Putamen (tissue), 1 donor: ENCODE measurements at regions not wholly inside any gene's neighbourhood (a gene's known extent, or its start where the extent isn't known, plus 50 kb on each side); places are given as distances from the start of the nearest gene placed in this dataset.
A peak's percentile ranks its signal among the peaks of the same experiment; 100 is the strongest.

Experiments
- DNase-seq: peaks from one replicate; pipeline ENCODE4 v3.0.0-alpha.2; 2016; ENCODE audit warnings: low spot score

DNA sequence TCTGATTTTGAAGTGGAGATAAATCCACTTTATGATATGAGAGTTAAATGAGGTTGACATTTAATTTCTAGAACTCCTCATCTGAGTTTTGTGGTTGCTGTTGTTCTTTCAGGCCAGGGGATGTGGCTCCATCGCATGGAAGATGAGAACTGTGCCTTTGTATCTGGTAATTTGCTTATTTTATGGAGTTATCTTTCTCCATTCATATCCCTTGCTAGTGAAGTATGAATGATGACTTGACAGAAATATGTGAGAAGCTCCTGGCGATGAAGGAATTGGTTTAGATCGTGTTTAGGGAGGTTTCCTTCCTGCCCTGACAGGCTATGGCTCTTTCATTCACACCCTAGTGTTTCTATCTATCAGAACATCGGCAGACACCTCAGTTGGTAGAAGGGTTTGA is 393.7 kb downstream of the ETS1 start:
- no peak for DNase-seq

DNA sequence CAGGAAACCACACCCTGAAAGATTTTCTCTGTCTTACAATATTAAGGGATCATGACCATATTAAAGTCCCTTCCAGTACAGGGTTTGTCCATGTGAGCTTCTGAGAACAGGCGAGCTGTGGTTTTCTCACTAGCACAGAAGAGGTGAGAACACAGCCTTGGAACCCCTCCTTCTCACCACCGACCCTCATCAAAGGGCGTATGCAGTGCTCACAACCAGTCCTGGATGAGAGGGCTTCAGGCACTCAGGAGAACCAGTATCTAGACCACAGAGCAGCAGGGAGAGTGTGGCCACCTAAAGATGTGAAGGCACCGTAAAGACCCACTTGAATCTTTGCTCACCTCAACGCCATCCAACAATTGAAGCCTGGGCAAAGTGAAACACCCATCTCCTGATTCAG is 397.0 kb downstream of the ETS1 start:
- DNase-seq, result no peak

DNA sequence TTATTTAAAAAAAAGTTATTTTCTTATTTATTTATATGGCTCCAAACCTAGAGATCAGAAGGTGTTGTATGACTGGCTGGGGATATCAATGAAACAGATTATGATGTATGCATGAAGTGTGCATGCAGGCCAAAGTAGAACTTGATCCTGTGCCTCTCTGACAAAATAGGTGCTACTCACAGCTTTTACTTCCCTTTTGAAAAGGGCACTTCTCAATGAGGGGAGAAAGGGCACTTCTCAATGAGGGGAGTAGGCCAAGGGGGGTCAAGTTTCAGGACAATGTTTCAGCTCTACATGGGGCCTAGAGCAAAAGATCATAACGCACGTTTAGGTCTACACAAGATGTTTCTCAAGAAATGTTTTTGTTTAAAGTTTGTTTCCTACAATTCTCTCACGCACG is 397.5 kb downstream of the ETS1 start:
- DNase-seq, result no peak

DNA sequence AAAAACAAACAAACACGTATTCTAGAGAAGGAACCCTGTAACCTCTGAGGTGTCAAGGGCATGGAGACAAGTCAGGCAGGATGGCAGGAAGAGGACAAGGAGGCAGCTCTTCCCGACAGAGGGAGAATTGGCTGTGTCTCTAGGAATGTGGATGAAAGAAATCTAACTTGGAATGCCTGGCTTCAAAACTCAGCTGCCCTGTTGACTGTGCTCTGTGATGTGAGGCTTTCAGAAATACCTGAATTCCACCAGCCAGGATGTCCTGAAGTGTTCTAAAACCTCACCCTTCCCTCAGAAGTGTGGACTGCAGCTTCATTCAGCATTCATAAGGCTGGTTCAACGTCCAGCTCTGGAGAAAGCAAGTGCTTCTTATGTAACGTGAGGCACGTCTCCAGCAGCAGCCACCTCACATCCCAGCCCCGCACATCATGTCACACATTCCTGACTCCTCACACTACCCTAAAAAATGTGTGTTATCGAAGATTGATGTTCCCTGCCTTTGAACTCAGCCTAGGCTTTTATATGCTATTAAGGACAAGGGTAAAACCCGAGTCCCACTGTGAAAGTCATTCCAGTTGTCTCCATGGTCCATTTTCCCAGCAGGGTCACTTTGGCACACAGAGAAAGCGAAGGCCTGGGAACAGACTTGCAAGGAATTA is 398.9 kb downstream of the ETS1 start:
- DNase-seq, result no peak

DNA sequence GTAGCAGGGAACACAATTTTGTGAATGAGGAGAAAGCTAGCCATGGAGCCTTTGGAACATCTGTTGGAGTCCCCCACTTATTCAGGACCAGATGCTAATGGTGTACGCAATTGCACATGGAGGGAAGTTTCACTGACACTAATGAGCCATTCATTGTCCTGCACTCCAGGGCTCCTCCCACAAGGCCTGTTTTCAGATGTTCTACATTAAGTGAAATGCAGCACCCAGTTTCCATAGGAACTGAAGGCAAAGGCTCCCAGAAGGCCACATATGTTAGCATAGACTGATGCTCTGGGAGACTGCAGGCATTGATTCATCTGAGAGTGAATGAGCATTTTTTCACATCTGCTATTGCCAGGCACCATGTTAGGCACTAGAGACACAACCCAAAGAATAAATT is 399.5 kb downstream of the ETS1 start:
- DNase-seq, result no peak

DNA sequence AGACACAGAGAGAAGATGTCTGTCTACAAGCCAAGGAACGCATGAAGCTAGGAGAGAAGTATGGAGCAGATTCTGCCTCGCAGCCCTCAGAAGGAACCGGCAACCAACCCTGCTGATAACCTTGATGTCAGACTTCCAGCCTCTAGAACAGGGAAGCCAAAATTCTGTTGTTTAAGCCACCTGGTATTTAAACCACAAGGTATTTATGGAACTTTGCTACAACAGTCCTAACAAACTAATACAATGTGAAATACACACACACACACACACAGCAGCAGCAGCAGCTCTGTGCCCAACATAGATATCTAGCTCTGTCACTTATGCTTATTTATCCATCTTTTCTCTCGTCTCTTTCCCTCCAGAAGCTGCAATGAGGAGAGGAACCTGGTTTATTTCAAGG is 400.0 kb downstream of the ETS1 start:
- DNase-seq, result no peak

DNA sequence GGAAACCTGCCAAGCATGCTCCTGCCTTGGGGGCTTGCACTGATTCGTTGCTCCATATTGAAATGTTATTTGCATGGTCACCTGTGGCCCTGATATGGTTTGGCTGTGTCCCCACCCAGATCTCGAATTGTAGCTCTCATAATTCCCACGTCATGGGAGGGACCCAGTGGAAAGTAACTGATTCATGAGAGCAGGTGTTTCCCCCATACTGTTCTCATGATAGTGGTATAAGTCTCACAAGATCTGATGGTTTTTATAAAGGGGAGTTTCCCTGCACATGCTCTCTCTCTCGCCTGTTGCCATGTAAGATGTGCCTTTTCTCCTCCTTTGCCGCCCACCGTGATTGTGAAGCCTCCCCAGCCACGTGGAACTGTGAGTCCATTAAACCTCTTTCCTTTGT is 402.4 kb downstream of the ETS1 start:
- DNase-seq, result no peak

DNA sequence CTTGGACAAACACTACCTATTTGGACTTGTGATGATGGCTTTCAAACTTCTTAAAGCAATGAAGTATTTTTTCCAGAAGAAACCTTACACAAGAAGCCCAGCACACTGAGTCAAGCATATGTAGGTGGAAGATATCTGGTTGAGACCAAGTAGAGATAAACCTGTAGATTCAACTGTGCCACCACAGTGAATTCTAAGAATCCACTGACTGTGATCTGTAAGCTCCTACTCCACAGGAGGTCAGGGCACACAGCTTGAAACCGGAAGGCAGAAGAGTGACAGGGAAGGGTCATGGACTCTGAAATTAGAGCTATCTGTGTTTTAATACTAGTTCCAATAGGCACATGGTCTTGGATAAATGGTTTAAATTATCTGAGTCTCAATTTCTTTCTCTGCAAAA is 404.5 kb downstream of the ETS1 start:
- no peak for DNase-seq

DNA sequence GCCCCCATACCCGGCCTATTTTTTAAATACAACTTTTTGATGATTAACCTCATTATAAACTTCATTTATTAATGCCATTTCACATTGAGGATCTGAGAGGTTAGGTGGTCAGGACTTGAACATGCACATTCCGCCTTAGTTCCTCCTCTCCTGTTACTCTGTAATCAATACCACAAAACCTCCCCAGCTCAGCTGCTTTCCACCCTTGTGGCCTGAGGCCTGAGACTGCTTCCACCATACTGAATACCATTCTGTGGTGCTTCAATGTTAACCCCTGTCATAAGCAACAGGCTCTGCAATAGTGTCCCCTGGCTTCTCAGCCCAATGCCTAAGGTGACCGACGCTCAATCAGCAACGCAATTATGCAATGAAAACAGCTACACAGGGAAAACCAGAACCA is 405.4 kb downstream of the ETS1 start:
- no peak for DNase-seq

DNA sequence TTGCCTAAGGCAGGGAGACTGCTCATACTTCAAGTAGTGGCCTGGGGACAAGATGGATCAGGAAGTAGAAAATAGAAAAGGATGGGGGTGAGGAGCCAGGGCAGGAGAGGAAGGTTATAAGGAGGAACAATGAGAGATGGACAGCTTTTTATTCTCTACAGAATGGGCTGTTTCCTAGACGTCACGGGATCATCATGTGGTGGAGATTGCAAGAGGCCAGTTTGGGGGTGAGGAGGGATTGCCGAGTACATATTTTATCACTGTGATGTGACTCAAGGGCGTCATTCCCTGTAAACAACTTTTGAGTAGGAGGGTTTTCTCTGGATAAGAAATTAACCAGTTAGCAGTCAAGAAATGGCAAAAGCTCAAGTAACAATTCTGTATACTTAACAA is 406.3 kb downstream of the ETS1 start:
- no peak for DNase-seq

DNA sequence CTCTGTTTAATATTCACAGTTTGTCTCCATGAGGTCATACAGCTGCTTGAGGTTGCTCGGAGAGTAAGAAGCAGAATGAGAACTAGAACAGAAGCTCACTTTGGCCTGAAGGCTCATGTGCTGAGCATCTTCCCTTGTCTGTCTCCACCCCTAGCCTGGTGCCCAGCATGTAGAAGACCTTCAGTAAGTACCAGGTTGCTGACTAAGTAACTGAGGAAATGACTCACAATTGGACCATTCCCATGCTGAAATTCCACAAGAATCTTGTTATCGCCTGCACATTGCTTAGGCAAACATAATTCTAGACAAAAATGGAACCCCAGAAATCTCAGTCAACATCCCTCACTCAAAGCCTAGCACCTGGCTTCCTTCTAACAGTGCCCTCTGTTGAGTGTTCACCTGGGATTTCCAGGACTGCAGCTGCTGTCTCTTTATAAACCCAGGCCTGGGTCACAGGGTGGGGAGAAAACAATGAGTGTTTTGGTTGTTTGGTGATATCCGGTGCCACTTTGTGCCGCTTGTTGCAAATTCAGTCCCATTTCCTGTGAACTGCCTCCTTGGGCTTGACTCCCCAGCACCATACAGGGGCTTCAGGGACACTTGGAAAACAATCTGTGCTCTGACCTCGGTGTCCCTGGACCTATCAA is 406.8 kb downstream of the ETS1 start:
- DNase-seq, result no peak

DNA sequence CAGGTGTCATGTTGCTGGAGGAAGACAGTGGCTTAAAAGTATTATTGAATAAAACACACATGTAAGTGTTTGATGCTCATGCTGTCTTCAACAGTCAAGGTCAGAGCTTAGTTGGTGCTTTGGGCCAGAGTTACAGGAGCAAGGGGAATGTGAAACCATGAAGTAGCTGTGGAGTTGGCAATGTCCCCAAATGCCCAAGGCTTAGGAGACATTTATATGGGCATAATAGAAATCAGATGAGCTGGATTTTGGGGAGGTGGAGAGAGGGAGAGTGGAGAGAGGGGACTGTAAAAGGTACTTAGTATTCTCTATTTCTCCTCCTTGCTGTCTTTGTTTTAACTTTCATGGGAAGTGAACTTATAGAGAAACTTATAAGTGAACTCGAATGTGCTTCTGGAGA is 407.8 kb downstream of the ETS1 start:
- no peak for DNase-seq

DNA sequence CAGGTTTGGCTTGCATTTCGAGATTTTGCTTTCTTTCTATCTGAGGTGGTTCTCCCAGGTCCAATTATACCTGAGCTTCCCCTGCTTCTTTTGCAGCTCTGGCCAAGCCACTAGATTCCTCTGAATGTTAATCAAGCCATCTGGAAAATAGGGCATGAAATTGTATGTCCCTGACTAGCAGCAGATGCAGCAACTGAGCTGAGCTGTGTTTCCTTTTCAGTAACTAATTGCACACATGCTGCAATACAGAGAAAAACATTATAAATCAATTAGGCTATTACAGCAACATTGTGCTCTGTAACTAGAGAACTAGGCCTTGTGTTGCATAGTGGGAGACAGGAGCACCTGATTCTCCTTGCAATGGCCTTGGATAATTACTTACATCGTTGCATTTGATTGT is 408.3 kb downstream of the ETS1 start:
- no peak for DNase-seq

DNA sequence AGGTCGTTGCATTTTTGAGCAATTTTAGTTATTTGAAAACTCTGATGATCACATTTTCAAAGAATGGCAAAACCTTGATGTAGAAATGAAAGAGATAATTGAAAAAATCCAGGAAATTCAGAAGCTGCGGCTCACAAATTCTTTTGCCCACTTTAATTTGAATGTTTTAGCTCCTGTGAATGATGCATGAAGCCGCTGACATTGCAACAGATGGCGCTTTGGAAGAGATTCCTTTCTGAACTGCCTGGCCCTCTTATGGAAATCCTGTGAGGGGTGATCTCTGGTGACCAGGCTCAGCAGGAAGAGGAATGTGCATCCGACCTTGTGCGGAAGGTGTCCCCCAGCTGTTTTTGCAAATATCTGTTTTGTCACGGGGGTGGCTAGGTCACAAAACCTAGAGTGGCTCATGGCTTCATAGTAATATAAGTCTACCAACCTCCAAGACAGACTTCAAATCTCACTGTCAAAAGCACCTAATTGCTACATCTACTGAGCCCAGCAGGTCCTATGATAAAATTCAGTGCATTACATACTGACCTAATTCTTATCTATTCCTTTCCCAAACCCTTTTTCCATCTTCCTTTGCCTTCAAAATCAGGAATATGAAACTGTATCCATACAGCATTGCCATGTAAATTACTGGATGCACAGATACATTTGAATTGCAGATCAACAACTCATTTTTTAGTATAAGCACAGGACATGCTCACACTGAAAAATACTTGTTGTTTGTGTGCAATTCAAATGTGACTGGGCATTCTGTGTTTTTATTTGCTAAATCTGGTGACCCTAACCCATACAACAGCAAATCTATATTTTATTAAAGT is 412.7 kb downstream of the ETS1 start:
- no peak for DNase-seq

DNA sequence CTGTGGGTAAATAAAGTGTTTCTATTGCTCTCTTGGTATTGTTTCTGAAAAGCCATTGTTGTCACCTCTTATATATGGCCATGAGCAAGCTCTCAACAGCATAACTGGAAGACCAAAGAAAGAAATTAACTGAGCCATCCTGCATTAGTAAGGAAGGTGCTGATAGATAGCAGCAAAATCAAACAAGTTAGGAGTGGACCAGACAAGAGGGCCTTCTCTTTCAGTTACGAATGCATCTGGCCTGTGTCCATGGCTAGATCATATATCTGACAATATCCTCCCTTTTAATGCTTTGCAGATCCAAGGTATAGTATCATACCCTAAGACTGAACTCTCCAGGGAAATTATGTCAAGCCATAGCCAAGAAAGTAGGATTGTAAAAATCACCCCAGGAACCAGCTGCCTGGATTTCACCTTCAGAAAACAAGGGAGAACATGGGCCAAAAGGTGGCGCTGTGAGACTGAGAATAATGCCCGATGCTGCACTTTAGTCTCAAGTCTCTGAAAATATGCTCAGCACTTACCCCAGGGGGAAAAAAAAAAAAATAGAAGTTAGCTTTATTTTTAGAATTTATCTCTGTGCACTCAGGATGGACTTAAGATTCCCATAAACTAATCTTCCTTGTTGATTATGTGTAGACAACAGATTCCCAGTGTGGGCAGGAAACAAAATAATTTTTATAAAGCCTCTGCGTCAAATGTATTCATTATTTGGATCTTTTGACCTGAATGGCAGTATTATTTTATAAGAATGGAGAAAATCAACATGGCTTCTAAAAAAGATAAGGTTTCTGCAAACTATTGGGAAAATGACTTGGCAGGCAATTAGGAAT is 415.1 kb downstream of the ETS1 start:
- peak; percentile 70 for DNase-seq

DNA sequence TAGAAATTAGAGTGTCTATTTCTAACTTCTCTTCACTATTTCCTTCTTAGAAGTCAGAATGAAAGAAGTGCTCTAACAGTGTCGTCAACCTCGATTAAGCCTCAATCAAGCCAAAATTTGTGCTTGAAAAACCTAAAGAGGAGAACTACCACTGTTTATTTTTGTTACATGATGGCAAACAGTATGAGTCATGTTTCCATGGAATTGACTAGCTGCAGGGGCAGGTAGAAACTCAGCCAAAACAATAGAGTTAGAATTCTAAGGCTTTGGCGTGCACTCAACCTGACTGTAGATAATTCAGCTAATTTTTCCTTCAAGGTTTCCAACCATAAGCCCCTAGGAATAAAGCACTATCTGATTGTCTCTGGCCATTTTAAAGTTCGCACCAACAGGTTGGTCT is 415.9 kb downstream of the ETS1 start:
- no peak for DNase-seq

DNA sequence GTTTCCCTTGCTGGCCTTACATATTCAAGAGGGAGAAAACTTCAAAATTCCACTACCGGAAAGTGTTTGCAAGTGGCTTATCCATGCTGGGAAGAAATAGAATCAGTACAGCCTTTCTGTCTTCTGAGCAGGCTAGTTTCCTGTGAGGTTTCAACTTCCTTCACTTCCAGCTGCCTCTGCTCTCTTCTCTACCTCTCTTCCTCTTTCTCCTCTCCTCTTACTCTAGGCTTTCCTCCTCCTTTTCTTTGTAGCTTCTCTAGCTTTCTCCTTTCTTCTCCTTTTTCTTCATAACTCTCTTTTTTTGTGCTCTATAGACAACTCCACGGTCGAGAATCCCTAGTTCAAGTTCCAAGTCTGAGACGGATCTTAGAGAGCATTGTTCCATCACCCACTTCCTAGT is 421.8 kb downstream of the ETS1 start:
- no peak for DNase-seq

DNA sequence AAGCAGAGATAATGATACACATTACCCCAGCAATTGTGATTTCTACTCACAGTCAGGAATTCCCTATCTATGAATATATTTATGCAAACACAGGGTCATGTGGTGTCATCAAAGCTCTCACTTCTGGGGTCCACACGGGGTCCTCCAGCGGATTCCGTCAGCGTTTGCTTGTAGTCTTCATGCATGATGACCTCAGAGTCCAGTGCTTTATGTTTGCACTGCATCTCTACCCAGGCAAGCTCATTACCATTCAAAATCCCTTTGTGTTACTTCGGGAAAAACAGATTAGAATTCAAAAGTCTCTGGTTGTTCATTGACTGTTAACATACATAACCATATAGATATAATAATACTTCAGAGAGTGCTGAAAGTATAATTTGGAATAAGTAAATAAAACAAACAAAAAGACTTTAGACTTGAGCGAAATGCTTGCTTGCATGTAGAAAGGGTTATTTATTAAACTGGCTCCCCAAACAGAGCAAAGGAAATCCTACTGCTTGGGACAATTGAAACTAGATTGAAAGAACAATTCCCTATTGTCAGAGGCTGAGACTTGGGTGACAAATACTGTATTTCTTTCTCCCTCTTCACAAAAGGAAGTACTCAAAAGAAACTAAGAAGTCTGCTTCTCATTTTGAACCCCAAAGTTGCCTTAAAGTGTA is 423.1 kb downstream of the ETS1 start:
- no peak for DNase-seq

DNA sequence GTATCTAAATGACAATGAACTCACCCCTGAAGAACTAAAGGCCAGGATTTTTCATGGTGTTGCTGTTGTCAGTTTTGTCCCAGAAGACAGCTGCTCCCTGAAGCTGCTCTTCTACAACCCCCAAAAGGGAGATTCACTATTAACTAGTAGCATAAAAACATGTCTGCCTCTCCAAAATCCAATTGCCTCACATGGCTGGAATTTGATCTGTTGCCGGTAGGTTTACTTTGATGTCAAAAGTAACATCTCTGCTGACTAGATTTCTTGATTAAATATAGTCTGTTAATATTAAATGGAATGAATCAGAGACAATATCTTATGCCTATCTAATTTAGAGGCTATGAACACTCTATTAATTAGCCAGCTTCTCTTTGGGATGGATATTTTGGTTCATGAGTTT is 425.4 kb downstream of the ETS1 start:
- DNase-seq, result no peak

DNA sequence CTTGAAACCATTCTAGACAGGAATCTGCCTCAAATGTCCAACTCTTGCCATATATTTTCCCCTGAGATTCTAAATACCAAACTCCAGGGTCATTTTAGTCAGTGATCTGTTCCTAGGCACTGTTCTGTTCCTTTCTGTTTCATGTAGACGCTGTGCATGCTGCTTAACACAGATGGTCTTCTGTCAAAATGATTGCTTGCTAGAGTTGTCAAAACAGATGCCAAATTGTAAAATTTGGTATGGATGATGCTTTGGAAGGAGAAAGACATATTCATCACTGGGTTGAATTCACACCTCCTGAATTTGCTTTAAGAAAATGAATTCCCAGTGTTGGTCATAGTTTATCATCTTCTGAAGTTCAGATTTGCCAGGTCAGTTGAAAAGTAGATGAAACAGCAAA is 425.9 kb downstream of the ETS1 start:
- no peak for DNase-seq

DNA sequence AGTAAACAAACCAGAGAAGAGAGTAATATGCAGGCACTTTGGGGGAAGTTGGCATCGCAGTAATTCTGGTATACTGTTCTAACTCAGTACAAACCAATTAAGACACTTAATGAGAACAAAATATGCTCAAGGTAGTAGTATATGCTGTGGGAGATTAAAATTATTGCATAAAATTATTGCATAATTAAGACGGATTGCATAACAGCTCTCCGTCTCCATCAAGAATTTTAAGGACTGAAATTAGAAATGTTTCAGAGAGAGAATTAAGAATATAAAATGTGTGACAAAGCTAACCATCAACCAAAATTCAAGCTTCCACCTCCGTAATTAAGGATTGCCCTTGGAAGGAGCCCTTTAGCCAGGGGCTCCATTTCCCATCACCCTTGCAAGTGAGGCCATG is 428.5 kb downstream of the ETS1 start:
- no peak for DNase-seq
